CD14-positive monocyte (primary cell): ENCODE measurements at regions not wholly inside any gene's neighbourhood (a gene's known extent, or its start where the extent isn't known, plus 50 kb on each side); places are given as distances from the start of the nearest gene placed in this dataset.

Experiments used
- DNase-seq, 3 donors: peaks; one replicate each; pipeline ENCODE4 v3.0.0-alpha.2; 2011 to 2022
- H2AFZ ChIP-seq: 2 replicates; pipeline ENCODE4 v1.6.0; 2012; ENCODE audit warnings: mild to moderate bottlenecking, low read depth, low read length, inconsistent platforms; ENCODE audit not compliant: insufficient read depth, poor library complexity, severe bottlenecking
- H3K27ac ChIP-seq, 2 donors: 1 replicate in 1 of 2; 2 replicates in 1 of 2; pipeline ENCODE4 v1.5.1; 2012 to 2013; ENCODE audit warnings: low read length in 2 of 2, control low read depth in 1 of 2, inconsistent platforms in 1 of 2, low read depth in 1 of 2, mild to moderate bottlenecking in 1 of 2
- H3K27me3 ChIP-seq, 2 donors: one replicate each; pipeline versions ENCODE4 v1.6.0 to v1.6.1; 2011 to 2013; ENCODE audit warnings: low read length in 2 of 2; ENCODE audit not compliant: control insufficient read depth in 2 of 2, insufficient read depth in 2 of 2
- H3K36me3 ChIP-seq, 2 donors: replicated peaks in 1 of 2; 1 replicate in 1 of 2; 2 replicates in 1 of 2; pipeline versions ENCODE4 v1.5.1 to v1.6.1; 2012 to 2013; ENCODE audit warnings: low read length in 2 of 2, control low read depth in 1 of 2, inconsistent platforms in 1 of 2, mild to moderate bottlenecking in 1 of 2; ENCODE audit not compliant: insufficient read depth in 2 of 2, control insufficient read depth in 1 of 2
- H3K4me1 ChIP-seq, 2 donors: 1 replicate in 1 of 2; 2 replicates in 1 of 2; pipeline versions ENCODE4 v1.5.1 to v1.6.1; 2012 to 2013; ENCODE audit warnings: low read length in 2 of 2, control low read depth in 1 of 2, inconsistent platforms in 1 of 2, mild to moderate bottlenecking in 1 of 2, moderate library complexity in 1 of 2; ENCODE audit not compliant: insufficient read depth in 2 of 2, control insufficient read depth in 1 of 2
- H3K4me2 ChIP-seq: replicated peaks from 2 replicates; pipeline ENCODE3; 2012; ENCODE audit warnings: low read length, moderate library complexity, mild to moderate bottlenecking; ENCODE audit not compliant: poor library complexity, severe bottlenecking; ENCODE audit errors: extremely low read depth
- H3K4me3 ChIP-seq, 3 experiments: fragments of 200-600 bp in 1 of 3; sonication (generic) in 1 of 3; replicated peaks in 1 of 3; 1 replicate in 2 of 3; 2 replicates in 1 of 3; pipeline ENCODE4 v1.5.1; 2011 to 2013; ENCODE audit warnings: low read length in 3 of 3, mild to moderate bottlenecking in 3 of 3, control low read depth in 2 of 3, low read depth in 2 of 3, inconsistent platforms in 1 of 3, moderate library complexity in 1 of 3
- H3K79me2 ChIP-seq: 2 replicates; pipeline ENCODE4 v1.6.0; 2012; ENCODE audit warnings: mild to moderate bottlenecking, control low read depth, inconsistent platforms, low read length, moderate library complexity; ENCODE audit not compliant: insufficient read depth
- H3K9ac ChIP-seq: 2 replicates; pipeline ENCODE4 v1.6.0; 2017; ENCODE audit warnings: low read length, mild to moderate bottlenecking; ENCODE audit not compliant: insufficient read depth, poor library complexity, severe bottlenecking
- H3K9me3 ChIP-seq, 2 donors: replicated peaks in 1 of 2; 1 replicate in 1 of 2; 2 replicates in 1 of 2; pipeline versions ENCODE4 v1.5.1 to v1.6.1; 2012 to 2013; ENCODE audit warnings: low read length in 2 of 2, control low read depth in 1 of 2; ENCODE audit not compliant: control insufficient read depth in 1 of 2, insufficient read depth in 1 of 2
- H4K20me1 ChIP-seq: 2 replicates; pipeline ENCODE4 v1.6.0; 2012; ENCODE audit warnings: mild to moderate bottlenecking, low read length, control low read depth, moderate library complexity; ENCODE audit not compliant: insufficient read depth
- H3K27ac Mint-ChIP-seq, 7 donors: one replicate each; pipeline ENCODE4 v1.8.0; 2020; ENCODE audit warnings: mild to moderate bottlenecking in 7 of 7, mixed read lengths in 7 of 7, moderate library complexity in 6 of 7, inconsistent platforms in 2 of 7
- H3K27me3 Mint-ChIP-seq, 3 donors: one replicate each; pipeline ENCODE4 v1.8.0; 2021 to 2022; ENCODE audit warnings: low read depth in 3 of 3, mild to moderate bottlenecking in 3 of 3, mixed read lengths in 3 of 3, moderate library complexity in 3 of 3, inconsistent platforms in 1 of 3
- H3K36me3 Mint-ChIP-seq, 2 donors: one replicate each; pipeline ENCODE4 v1.8.0; 2020; ENCODE audit warnings: mixed read lengths in 2 of 2, inconsistent platforms in 1 of 2, mild to moderate bottlenecking in 1 of 2
- H3K4me1 Mint-ChIP-seq: one replicate; pipeline ENCODE4 v1.8.0; 2020; ENCODE audit warnings: mild to moderate bottlenecking, mixed read lengths
- H3K4me3 Mint-ChIP-seq, 2 donors: one replicate each; pipeline ENCODE4 v1.8.0; 2020; ENCODE audit warnings: mild to moderate bottlenecking in 2 of 2, mixed read lengths in 2 of 2, moderate library complexity in 1 of 2
- H3K9me3 Mint-ChIP-seq, 7 donors: one replicate each; pipeline ENCODE4 v1.8.0; 2020 to 2022; ENCODE audit warnings: mixed read lengths in 7 of 7, mild to moderate bottlenecking in 6 of 7, moderate library complexity in 6 of 7, inconsistent platforms in 2 of 7
- WGBS: methylation state at CpG from one replicate; pipeline ENCODE4 v1.1.5; 2013; ENCODE audit warnings: missing lambda C conversion rate; ENCODE audit not compliant: insufficient coverage; 5-methylcytosine and 5-hydroxymethylcytosine counted together
- intact Hi-C, 2 donors: fragments of 100-400 bp; cut with micrococcal nuclease; formaldehyde crosslinking; loops; one replicate each; pipeline versions ENCODE4 v1.15.0 to v1.15.1; 2023
- TF ChIP-seq, protein P1 (sequence below): fragments of 200-600 bp; IDR thresholded peaks from one replicate; pipeline ENCODE4 v1.8.0; 2022; ENCODE audit warnings: antibody characterized with exemption, mild to moderate bottlenecking

DNA sequence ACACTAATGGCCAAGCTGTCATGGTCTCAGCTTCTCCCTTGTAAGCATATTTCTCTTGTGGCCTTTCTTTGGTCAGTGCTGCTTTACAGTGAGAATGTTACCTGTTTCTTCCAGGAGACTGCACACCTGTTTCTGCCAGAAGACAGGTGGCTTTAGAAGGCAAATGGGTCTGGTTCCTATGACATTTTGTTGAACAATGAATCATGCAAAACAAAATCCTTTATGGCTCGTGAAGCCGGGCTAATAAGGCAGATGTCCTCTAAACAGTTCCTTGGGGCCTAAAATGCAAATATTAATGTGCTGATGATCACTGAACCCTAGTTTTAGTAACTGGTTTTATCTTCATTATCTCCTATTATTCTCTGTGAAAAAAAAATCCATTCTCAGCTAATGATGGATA lies 927.6 kb downstream of the GALC start:
- WGBS = no CpG with 5 or more reads among the region's 2 CpGs
- H3K4me3 ChIP-seq = no peak overlapping the region
- H3K4me1 Mint-ChIP-seq = no peaks in the 10 kb centered on the region
- no peaks in the 10 kb centered on the region for H4K20me1 ChIP-seq
- no peak overlapping the region for H3K27ac ChIP-seq
- H3K4me3 Mint-ChIP-seq = no peak overlapping the region
- H3K9me3 Mint-ChIP-seq = peaks cover 0 to 2% (median 0%) of the 10 kb centered on the region in 7 donors
- H3K27me3 Mint-ChIP-seq = no peaks in the 10 kb centered on the region
- no peaks in the 10 kb centered on the region for H3K27me3 ChIP-seq
- intact Hi-C loops = no loop called here
- no peak for DNase-seq
- H3K9ac ChIP-seq = no peak overlapping the region
- TF ChIP-seq, protein P1, sequence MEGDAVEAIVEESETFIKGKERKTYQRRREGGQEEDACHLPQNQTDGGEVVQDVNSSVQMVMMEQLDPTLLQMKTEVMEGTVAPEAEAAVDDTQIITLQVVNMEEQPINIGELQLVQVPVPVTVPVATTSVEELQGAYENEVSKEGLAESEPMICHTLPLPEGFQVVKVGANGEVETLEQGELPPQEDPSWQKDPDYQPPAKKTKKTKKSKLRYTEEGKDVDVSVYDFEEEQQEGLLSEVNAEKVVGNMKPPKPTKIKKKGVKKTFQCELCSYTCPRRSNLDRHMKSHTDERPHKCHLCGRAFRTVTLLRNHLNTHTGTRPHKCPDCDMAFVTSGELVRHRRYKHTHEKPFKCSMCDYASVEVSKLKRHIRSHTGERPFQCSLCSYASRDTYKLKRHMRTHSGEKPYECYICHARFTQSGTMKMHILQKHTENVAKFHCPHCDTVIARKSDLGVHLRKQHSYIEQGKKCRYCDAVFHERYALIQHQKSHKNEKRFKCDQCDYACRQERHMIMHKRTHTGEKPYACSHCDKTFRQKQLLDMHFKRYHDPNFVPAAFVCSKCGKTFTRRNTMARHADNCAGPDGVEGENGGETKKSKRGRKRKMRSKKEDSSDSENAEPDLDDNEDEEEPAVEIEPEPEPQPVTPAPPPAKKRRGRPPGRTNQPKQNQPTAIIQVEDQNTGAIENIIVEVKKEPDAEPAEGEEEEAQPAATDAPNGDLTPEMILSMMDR = no peak
- no peaks in the 10 kb centered on the region for H3K4me1 ChIP-seq
- H3K4me2 ChIP-seq = no peak overlapping the region
- no peak overlapping the region for H2AFZ ChIP-seq
- H3K36me3 Mint-ChIP-seq = no peaks in the 10 kb centered on the region
- no peaks in the 10 kb centered on the region for H3K36me3 ChIP-seq
- no peak overlapping the region for H3K27ac Mint-ChIP-seq
- no peaks in the 10 kb centered on the region for H3K79me2 ChIP-seq
- no peaks in the 10 kb centered on the region for H3K9me3 ChIP-seq

DNA sequence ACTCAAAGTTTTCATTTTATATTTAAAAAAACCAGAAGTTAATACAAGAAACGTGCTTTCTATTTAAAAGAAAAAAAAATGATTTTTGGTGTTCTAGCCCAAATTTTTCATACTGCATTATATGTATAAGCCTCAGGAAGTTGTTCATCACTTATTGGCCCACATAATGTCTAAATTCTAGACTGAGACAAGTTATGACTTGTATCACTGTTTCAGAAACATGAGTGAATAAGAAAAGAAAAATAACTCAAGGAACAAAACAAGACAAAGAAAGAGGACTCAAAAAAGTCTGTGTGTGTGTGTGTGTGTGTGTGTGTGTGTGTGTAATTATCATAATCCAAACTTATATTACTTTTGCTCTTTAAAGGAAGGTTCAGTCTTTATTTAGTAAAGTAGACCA lies 929.8 kb downstream of the GALC start:
- intact Hi-C loops = no loop called here
- TF ChIP-seq, protein P1 = no peak
- Histone ChIP-seq H3K4me1 (no peaks in the 10 kb centered on the region), H3K9ac (no peak overlapping the region), H3K4me3 (no peak overlapping the region), H3K27me3 (no peaks in the 10 kb centered on the region), H3K4me2 (no peak overlapping the region), H3K9me3 (no peaks in the 10 kb centered on the region), H3K79me2 (no peaks in the 10 kb centered on the region), H2AFZ (no peak overlapping the region), H3K27ac (no peak overlapping the region), H4K20me1 (no peaks in the 10 kb centered on the region), H3K36me3 (no peaks in the 10 kb centered on the region)
- no peak overlapping the region for H3K4me3 Mint-ChIP-seq
- no peak overlapping the region for H3K27ac Mint-ChIP-seq
- DNase-seq = no peak
- H3K36me3 Mint-ChIP-seq = no peaks in the 10 kb centered on the region
- no CpG with 5 or more reads among the region's 1 CpG for WGBS
- no peaks in the 10 kb centered on the region for H3K4me1 Mint-ChIP-seq
- H3K9me3 Mint-ChIP-seq = peaks cover 0 to 3% (median 0%) of the 10 kb centered on the region in 7 donors
- H3K27me3 Mint-ChIP-seq = no peaks in the 10 kb centered on the region
